ENCODE measurements at regions not wholly inside any gene's neighbourhood (a gene's known extent, or its start where the extent isn't known, plus 50 kb on each side); places are given as distances from the start of the nearest gene placed in this dataset.

DNA sequence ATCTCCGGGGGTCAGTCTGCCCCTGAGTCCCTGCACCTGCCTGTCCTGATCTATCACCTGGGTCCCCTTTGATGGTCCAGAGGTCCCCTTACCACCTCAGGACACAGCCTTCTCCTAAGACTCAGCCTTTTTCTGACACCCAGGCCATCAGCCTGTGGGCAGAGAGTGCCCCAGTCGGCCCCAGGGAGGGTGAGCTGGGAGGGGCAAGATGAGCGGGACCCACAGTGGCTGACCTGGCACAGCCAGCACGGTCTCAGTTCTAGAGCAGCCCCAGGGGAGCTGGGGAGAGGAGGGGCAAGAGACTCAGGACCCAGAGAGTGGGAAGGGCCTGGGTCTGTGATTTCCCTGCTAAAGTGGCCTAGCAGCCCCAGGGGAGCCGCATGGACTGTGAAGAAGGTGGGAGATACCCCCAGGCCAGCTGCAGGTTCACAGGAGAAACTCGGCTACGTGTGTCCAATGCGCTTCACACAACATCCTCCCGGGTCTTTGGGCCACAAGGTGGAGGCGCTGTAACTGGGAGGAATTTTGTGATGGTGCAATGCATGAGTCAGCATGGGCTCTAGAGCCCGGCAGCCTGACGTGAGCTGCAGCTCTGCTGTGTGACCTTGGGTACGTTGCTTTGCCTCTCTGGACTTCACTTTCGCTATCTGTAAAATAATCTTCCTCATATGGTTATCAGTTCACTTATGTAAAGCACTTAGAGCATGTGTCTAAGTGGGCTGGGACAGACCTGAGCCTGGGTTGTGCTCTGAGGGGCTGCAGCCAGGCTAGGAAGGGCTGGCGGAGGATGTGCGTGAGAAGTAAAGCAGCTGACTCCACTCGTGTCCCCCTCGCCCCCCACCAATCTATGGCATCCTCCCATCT is 67.2 kb upstream of the LHX1 start:
- ATAC-seq, result no peak
- no peak for TF ChIP-seq ZFP30 (CRISPR knock-in tag; IDR thresholded peaks at IDR 0.05)

DNA sequence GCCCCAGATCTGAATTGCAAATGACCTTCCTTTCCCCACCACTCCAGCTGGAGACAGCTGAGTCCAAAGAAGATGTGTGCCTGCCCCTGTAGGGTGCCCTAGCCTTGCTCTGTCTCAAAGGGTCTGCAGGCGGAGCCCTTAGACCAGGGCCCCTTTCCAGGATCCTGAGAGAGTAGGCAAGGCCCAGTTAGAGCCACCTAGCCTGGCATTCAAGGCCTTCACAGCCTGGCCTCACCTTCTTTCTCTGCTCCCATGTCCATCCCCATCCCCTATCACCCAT is 66.6 kb upstream of the LHX1 start:
- no peak for TF ChIP-seq CSDC2 (CRISPR knock-in tag; IDR thresholded peaks at IDR 0.05)
- no peak for TF ChIP-seq ESRRG (CRISPR knock-in tag; IDR thresholded peaks at IDR 0.05)
- no peak for TF ChIP-seq ISL1 (CRISPR knock-in tag; IDR thresholded peaks at IDR 0.05)
- no peak for TF ChIP-seq GLIS3 (CRISPR knock-in tag; IDR thresholded peaks at IDR 0.05)
- no peak for TF ChIP-seq TOX (CRISPR knock-in tag; IDR thresholded peaks at IDR 0.05; ENCODE audit: borderline replicate concordance)
- TF ChIP-seq, protein P1, sequence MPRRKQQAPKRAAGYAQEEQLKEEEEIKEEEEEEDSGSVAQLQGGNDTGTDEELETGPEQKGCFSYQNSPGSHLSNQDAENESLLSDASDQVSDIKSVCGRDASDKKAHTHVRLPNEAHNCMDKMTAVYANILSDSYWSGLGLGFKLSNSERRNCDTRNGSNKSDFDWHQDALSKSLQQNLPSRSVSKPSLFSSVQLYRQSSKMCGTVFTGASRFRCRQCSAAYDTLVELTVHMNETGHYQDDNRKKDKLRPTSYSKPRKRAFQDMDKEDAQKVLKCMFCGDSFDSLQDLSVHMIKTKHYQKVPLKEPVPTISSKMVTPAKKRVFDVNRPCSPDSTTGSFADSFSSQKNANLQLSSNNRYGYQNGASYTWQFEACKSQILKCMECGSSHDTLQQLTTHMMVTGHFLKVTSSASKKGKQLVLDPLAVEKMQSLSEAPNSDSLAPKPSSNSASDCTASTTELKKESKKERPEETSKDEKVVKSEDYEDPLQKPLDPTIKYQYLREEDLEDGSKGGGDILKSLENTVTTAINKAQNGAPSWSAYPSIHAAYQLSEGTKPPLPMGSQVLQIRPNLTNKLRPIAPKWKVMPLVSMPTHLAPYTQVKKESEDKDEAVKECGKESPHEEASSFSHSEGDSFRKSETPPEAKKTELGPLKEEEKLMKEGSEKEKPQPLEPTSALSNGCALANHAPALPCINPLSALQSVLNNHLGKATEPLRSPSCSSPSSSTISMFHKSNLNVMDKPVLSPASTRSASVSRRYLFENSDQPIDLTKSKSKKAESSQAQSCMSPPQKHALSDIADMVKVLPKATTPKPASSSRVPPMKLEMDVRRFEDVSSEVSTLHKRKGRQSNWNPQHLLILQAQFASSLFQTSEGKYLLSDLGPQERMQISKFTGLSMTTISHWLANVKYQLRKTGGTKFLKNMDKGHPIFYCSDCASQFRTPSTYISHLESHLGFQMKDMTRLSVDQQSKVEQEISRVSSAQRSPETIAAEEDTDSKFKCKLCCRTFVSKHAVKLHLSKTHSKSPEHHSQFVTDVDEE (CRISPR knock-in tag; IDR thresholded peaks at IDR 0.05), result no peak
- no peak for TF ChIP-seq OSR1 (CRISPR knock-in tag; IDR thresholded peaks at IDR 0.05)
- no peak for TF ChIP-seq ZFP30 (CRISPR knock-in tag; IDR thresholded peaks at IDR 0.05)
- no peak for ATAC-seq

DNA sequence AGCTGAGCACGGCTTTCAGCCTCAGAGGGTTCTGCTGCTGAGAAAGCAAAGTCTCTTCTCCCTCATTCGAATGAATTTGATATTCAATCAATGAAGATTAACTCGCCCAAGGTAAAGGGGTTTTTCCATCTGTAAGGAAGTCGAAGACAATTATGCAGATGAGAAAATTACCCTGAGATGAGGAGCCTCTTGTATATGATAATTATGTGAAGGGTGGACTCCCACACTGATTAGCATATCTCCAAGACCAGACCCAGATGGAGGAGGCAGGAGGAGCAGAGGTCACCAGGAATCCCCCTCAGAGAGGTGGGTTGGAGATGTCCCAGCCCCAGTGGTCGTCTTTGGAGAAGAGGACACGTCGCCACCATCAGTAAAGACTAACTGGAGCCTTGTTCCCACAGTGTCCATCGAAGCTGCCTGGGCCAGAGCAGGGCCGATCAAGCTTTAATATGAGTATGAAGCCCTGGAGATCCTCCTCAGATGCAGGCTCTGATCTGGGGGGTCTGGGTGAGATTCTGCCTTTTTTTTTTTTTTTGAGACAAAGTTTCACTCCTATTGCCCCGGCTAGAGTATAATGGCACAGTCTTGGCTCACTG is 61.5 kb upstream of the LHX1 start:
- TF ChIP-seq ZFP30 (CRISPR knock-in tag; IDR thresholded peaks at IDR 0.05) (no peak), GLIS3 (CRISPR knock-in tag; IDR thresholded peaks at IDR 0.05) (no peak), ESRRG (CRISPR knock-in tag; IDR thresholded peaks at IDR 0.05) (no peak), SNAI2 (CRISPR knock-in tag; IDR thresholded peaks at IDR 0.05) (no peak), ZFP3 (CRISPR knock-in tag; IDR thresholded peaks at IDR 0.05) (no peak), ZC3H10 (CRISPR knock-in tag; IDR thresholded peaks at IDR 0.05) (no peak), ARNTL (CRISPR knock-in tag; IDR thresholded peaks at IDR 0.05; ENCODE audit: borderline replicate concordance, low read depth) (no peak), ZNF8 (CRISPR knock-in tag; IDR thresholded peaks at IDR 0.05) (no peak), TCF4 (CRISPR knock-in tag; IDR thresholded peaks at IDR 0.05; ENCODE audit: borderline replicate concordance) (no peak), TOX (CRISPR knock-in tag; IDR thresholded peaks at IDR 0.05; ENCODE audit: borderline replicate concordance) (no peak)
- TF ChIP-seq, protein P2, sequence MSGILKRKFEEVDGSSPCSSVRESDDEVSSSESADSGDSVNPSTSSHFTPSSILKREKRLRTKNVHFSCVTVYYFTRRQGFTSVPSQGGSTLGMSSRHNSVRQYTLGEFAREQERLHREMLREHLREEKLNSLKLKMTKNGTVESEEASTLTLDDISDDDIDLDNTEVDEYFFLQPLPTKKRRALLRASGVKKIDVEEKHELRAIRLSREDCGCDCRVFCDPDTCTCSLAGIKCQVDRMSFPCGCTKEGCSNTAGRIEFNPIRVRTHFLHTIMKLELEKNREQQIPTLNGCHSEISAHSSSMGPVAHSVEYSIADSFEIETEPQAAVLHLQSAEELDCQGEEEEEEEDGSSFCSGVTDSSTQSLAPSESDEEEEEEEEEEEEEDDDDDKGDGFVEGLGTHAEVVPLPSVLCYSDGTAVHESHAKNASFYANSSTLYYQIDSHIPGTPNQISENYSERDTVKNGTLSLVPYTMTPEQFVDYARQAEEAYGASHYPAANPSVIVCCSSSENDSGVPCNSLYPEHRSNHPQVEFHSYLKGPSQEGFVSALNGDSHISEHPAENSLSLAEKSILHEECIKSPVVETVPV (CRISPR knock-in tag; IDR thresholded peaks at IDR 0.05), result no peak
- TF ChIP-seq, protein P3, sequence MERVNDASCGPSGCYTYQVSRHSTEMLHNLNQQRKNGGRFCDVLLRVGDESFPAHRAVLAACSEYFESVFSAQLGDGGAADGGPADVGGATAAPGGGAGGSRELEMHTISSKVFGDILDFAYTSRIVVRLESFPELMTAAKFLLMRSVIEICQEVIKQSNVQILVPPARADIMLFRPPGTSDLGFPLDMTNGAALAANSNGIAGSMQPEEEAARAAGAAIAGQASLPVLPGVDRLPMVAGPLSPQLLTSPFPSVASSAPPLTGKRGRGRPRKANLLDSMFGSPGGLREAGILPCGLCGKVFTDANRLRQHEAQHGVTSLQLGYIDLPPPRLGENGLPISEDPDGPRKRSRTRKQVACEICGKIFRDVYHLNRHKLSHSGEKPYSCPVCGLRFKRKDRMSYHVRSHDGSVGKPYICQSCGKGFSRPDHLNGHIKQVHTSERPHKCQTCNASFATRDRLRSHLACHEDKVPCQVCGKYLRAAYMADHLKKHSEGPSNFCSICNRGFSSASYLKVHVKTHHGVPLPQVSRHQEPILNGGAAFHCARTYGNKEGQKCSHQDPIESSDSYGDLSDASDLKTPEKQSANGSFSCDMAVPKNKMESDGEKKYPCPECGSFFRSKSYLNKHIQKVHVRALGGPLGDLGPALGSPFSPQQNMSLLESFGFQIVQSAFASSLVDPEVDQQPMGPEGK (CRISPR knock-in tag; IDR thresholded peaks at IDR 0.05; ENCODE audit: borderline replicate concordance), result no peak
- TF ChIP-seq, protein P1 (CRISPR knock-in tag; IDR thresholded peaks at IDR 0.05), result no peak
- TF ChIP-seq, protein P4, sequence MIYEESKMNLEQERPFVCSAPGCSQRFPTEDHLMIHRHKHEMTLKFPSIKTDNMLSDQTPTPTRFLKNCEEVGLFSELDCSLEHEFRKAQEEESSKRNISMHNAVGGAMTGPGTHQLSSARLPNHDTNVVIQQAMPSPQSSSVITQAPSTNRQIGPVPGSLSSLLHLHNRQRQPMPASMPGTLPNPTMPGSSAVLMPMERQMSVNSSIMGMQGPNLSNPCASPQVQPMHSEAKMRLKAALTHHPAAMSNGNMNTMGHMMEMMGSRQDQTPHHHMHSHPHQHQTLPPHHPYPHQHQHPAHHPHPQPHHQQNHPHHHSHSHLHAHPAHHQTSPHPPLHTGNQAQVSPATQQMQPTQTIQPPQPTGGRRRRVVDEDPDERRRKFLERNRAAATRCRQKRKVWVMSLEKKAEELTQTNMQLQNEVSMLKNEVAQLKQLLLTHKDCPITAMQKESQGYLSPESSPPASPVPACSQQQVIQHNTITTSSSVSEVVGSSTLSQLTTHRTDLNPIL (CRISPR knock-in tag; IDR thresholded peaks at IDR 0.05; ENCODE audit: low read depth), result no peak
- ATAC-seq, result no peak
